HCT116 (cell line): ENCODE measurements at regions not wholly inside any gene's neighbourhood (a gene's known extent, or its start where the extent isn't known, plus 50 kb on each side); places are given as distances from the start of the nearest gene placed in this dataset.
"Not testable (repeated sequence)": the region's sequence is repeated elsewhere in the genome, so short reads cannot be mapped to it uniquely, and the experiment has no call there.

ENCODE experiments used
- ATAC-seq: fragments of 200-7000 bp; cut with Tn5 transposase; 2 replicates; pipeline ENCODE4 v1.9.1; 2020; ENCODE audit warnings: mild to moderate bottlenecking, moderate library complexity
- BruUV-seq: library from RNA; stranded (reverse); fragments of 400-500 nt; replicated peaks from 2 replicates; lab custom pipeline; 2021; lab: Mats Ljungman, UMichigan
- CTCF ChIA-PET: fragments of 300-600 bp; sonication (Branson Sonifier 250); formaldehyde crosslinking; loops from one replicate; lab custom pipeline; 2021; ENCODE audit warnings: antibody characterized with exemption; lab: Charles Lee
- POLR2A ChIA-PET: fragments of 300-600, 350-600 bp; sonication (Branson Sonifier 250); formaldehyde crosslinking; loops from one replicate; lab custom pipeline; 2021; ENCODE audit warnings: antibody characterized with exemption; lab: Charles Lee
- RAD21 ChIA-PET, 2 experiments: fragments of 300-600 bp; sonication (Branson Sonifier 250); formaldehyde crosslinking; loops; one replicate each; lab custom pipeline; 2023; ENCODE audit warnings: low total read pairs in 2 of 2; ENCODE audit not compliant: uncharacterized antibody in 2 of 2, unreplicated experiment in 2 of 2, low non-redundant PET in 1 of 2; lab: Charles Lee
- DNase-seq: peaks from one replicate; pipeline ENCODE4 v3.0.0-alpha.2; 2010; ENCODE audit warnings: low read depth, low spot score
- H2AFZ ChIP-seq: fragments of 200-600 bp; shearing (Covaris generic), sonication (generic); 2 replicates; pipeline ENCODE4 v1.6.1; 2017; ENCODE audit warnings: low read depth, mixed run types, mixed read lengths, antibody characterized with exemption, low read length; ENCODE audit not compliant: poor library complexity, severe bottlenecking
- H3K27ac ChIP-seq: 2 replicates; pipeline ENCODE4 v1.5.1; 2012; ENCODE audit warnings: low read depth, low read length
- H3K27me3 ChIP-seq: fragments of 200-600 bp; sonication (generic); 2 replicates; pipeline ENCODE4 v1.6.1; 2016; ENCODE audit warnings: mixed run types, low read length, mixed read lengths; ENCODE audit not compliant: insufficient read depth
- H3K36me3 ChIP-seq, 2 experiments: fragments of 200-500 bp in 1 of 2; fragments of 200-600 bp in 1 of 2; sonication (Bioruptor generic) in 1 of 2; sonication (generic) in 1 of 2; 2 replicates each; pipeline versions ENCODE4 v1.5.1 to v1.6.1; 2014 to 2016; ENCODE audit warnings: low read length in 2 of 2, inconsistent platforms in 1 of 2, mixed read lengths in 1 of 2, mixed run types in 1 of 2; ENCODE audit not compliant: insufficient read depth in 2 of 2, control insufficient read depth in 1 of 2
- H3K4me1 ChIP-seq, 2 experiments: fragments of 200-600 bp in 1 of 2; sonication (generic) in 1 of 2; 2 replicates each; pipeline versions ENCODE4 v1.5.1 to v1.6.1; 2012 to 2017; ENCODE audit warnings: low read length in 2 of 2, inconsistent platforms in 1 of 2, mild to moderate bottlenecking in 1 of 2, mixed read lengths in 1 of 2, mixed run types in 1 of 2, moderate library complexity in 1 of 2; ENCODE audit not compliant: insufficient read depth in 2 of 2, control insufficient read depth in 1 of 2
- H3K4me2 ChIP-seq: fragments of 200-600 bp; sonication (generic); 2 replicates; pipeline ENCODE4 v1.6.1; 2017; ENCODE audit warnings: mixed run types, low read length, mixed read lengths
- H3K4me3 ChIP-seq, 2 experiments: fragments of 200-600 bp in 1 of 2; sonication (generic) in 1 of 2; replicated peaks in 1 of 2; 2 replicates each; pipeline ENCODE4 v1.5.1; 2011 to 2016; ENCODE audit warnings: low read length in 2 of 2, control low read depth in 1 of 2, low read depth in 1 of 2, mild to moderate bottlenecking in 1 of 2, mixed read lengths in 1 of 2, mixed run types in 1 of 2
- H3K79me2 ChIP-seq: fragments of 200-600 bp; sonication (generic); 2 replicates; pipeline ENCODE4 v1.6.1; 2017; ENCODE audit warnings: mild to moderate bottlenecking, mixed run types, low read length, moderate library complexity, mixed read lengths; ENCODE audit not compliant: insufficient read depth
- H3K9ac ChIP-seq: fragments of 200-600 bp; sonication (generic); 2 replicates; pipeline ENCODE4 v1.6.1; 2016; ENCODE audit warnings: low read length, mixed read lengths
- H3K9me2 ChIP-seq: fragments of 200-600 bp; sonication (generic), shearing (Covaris generic); 2 replicates; pipeline ENCODE4 v1.6.1; 2017; ENCODE audit warnings: mixed run types, mild to moderate bottlenecking, moderate library complexity; ENCODE audit not compliant: insufficient read depth
- H3K9me3 ChIP-seq, 2 experiments: fragments of 200-500 bp in 1 of 2; fragments of 200-600 bp in 1 of 2; sonication (Bioruptor generic) in 1 of 2; sonication (generic) in 1 of 2; 2 replicates each; pipeline ENCODE4 v1.6.1; 2014 to 2017; ENCODE audit warnings: low read length in 2 of 2, mixed read lengths in 2 of 2, inconsistent platforms in 1 of 2, low read depth in 1 of 2, mild to moderate bottlenecking in 1 of 2, mixed run types in 1 of 2, moderate library complexity in 1 of 2; ENCODE audit not compliant: control insufficient read depth in 1 of 2, insufficient read depth in 1 of 2
- H4K20me1 ChIP-seq: fragments of 200-600 bp; sonication (generic), shearing (Covaris generic); 2 replicates; pipeline ENCODE4 v1.6.1; 2017; ENCODE audit warnings: mixed run types, mild to moderate bottlenecking, moderate library complexity; ENCODE audit not compliant: insufficient read depth
- CBX3 ChIP-seq: IDR thresholded peaks from 2 replicates; pipeline ENCODE4 v1.6.1; 2012; ENCODE audit warnings: low read depth
- EZH2phosphoT487 ChIP-seq: fragments of 200-600 bp; IDR thresholded peaks from 2 replicates; pipeline ENCODE4 v1.6.1; 2018; ENCODE audit warnings: antibody characterized with exemption, borderline replicate concordance
- JUND ChIP-seq: IDR thresholded peaks from 2 replicates; pipeline ENCODE4 v1.6.1; 2012
- POLR2A ChIP-seq: IDR thresholded peaks from 2 replicates; pipeline ENCODE4 v1.7.0; 2011; ENCODE audit warnings: borderline replicate concordance; ENCODE audit not compliant: insufficient read depth, insufficient read length; ENCODE audit errors: extremely low read depth
- RAD21 ChIP-seq: IDR thresholded peaks from 2 replicates; pipeline ENCODE4 v1.6.1; 2012; ENCODE audit warnings: low read depth, mild to moderate bottlenecking
- SRF ChIP-seq: IDR thresholded peaks from 2 replicates; pipeline ENCODE4 v1.6.1; 2012; ENCODE audit warnings: low read depth
- YY1 ChIP-seq: IDR thresholded peaks from 2 replicates; pipeline ENCODE4 v1.6.1; 2011; ENCODE audit warnings: low read length, low read depth, moderate library complexity, mild to moderate bottlenecking; ENCODE audit not compliant: insufficient replicate concordance; ENCODE audit errors: extremely low read depth
- ZFX ChIP-seq: fragments of 450-650 bp; IDR thresholded peaks from 2 replicates; pipeline ENCODE4 v1.6.1; 2017
- intact Hi-C: fragments of 100-400 bp; cut with micrococcal nuclease; formaldehyde crosslinking; loops from 2 replicates; pipeline ENCODE4 v1.10.0; 2022

DNA sequence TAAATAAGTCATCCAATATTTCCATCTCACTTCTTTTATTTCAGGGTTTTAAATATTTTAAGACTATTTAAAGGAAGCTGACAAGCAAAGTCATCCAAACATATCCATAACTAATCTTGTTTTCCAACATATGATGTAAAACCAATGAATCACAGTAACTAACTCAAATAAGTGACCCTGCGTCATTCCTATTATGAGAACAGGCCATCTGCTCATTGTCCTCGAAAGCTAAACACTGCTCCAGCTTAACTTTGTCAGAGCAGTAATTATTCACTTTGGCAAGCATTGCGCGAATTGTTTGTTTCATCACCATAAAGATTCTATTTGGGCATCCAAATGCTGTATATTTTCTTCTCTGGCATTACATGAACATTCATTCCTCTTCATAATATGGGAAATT, 99.1 kb downstream of the CAPZA3 start (continued):
- TF ChIP-seq EZH2phosphoT487: no peak

DNA sequence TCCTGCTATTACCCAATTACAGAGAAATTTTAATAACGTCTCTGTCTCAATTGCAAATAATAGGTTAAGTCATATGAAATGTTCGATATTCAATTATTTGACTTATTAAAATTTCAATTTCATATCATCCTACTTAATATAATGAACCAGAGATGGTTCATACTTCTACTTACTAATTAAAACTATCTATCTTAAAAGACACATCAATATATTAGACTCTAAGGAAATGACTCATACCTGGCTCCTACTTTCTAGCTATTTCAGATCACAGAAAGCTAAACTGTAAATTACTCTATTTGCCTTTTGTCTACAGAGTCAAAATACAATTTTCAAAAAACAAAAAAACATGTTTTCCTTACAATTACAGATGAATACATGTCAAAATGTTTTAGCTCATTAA, 99.6 kb downstream of the CAPZA3 start:
- Histone ChIP-seq H2AFZ (no peak overlapping the region), H3K4me1 (no peaks in the 10 kb centered on the region), H3K9ac (no peak overlapping the region), H3K9me2 (no peaks in the 10 kb centered on the region), H3K4me3 (no peak overlapping the region), H3K27ac (no peak overlapping the region), H3K9me3 (no peaks in the 10 kb centered on the region), H4K20me1 (no peaks in the 10 kb centered on the region), H3K36me3 (no peaks in the 10 kb centered on the region), H3K79me2 (no peaks in the 10 kb centered on the region), H3K4me2 (no peak overlapping the region), H3K27me3 (no peaks in the 10 kb centered on the region)
- ChIA-PET POLR2A (no interaction called here), CTCF (no interaction called here), RAD21 (no interaction called here)
- DNase-seq (no peak), ATAC-seq (no peak)
- BruUV-seq: no TSS peak
- intact Hi-C loops: no loop called here
- TF ChIP-seq EZH2phosphoT487 (no peak), JUND (no peak), POLR2A (no peak), YY1 (no peak), ZFX (no peak), CBX3 (no peak), SRF (no peak), RAD21 (no peak)

DNA sequence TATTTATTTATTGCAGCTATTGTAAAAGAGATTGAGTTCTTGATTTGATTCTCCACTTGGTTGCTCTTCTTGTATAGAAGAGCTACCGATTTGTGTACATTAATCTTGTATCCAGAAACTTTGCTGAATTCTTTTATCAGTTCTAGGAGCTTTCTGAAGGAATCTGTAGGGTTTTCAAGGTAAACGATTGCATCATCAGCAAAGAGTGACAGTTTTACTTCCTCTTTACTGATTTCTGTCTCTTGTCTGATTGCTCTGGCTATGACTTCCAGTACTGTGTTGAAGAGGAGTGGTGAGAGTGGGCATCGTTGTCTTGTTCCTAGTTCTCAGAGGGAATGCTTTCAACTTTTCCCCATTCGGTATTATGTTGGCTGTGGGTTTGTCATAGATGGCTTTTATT, 103.1 kb downstream of the CAPZA3 start:
- not testable (repeated sequence) for H2AFZ ChIP-seq, BruUV-seq

More for the DNA sequence above, 103.1 kb downstream of the CAPZA3 start:
- ATAC-seq, H3K27ac ChIP-seq, POLR2A ChIA-PET, H3K36me3 ChIP-seq, H3K9ac ChIP-seq, H3K9me2 ChIP-seq, H3K79me2 ChIP-seq, H3K9me3 ChIP-seq, CTCF ChIA-PET, H3K27me3 ChIP-seq, H3K4me1 ChIP-seq, H4K20me1 ChIP-seq, intact Hi-C loops, H3K4me3 ChIP-seq, DNase-seq, H3K4me2 ChIP-seq: not testable (repeated sequence)
- RAD21 ChIA-PET: interaction anchor here in 1 of 2 experiments (0.6 kb wide), 1 partner anchor 373 kb away, joined by 3 read pairs; no protein-coding TSS in a partner anchor
